HG03280 (cell line): ENCODE measurements at regions not wholly inside any gene's neighbourhood (a gene's known extent, or its start where the extent isn't known, plus 50 kb on each side); places are given as distances from the start of the nearest gene placed in this dataset.
"Not testable (repeated sequence)": the region's sequence is repeated elsewhere in the genome, so short reads cannot be mapped to it uniquely, and the experiment has no call there.

Source experiments
- ATAC-seq: cut with Tn5 transposase; IDR thresholded peaks from one replicate; pipeline ENCODE4 v1.9.1; 2021; ENCODE audit warnings: mild to moderate bottlenecking, moderate library complexity; ENCODE audit not compliant: unreplicated experiment

GRCh38 chr10:108629834-108630233 is 1293.5 kb downstream of the XPNPEP1 start:
- ATAC-seq: no peak

GRCh38 chr10:108624052-108624451 is 1299.3 kb downstream of the XPNPEP1 start:
- ATAC-seq: no peak

- no peak for ATAC-seq
These were observed 1302.3 kb downstream of the XPNPEP1 start for GRCh38 chr10:108620821-108621534.

- no peak for ATAC-seq
These were observed 1306.6 kb downstream of the XPNPEP1 start for GRCh38 chr10:108616559-108617285.

GRCh38 chr10:108615576-108616320 is 1307.6 kb downstream of the XPNPEP1 start:
- no peak for ATAC-seq

- ATAC-seq: no peak
These were observed 1310.8 kb downstream of the XPNPEP1 start for GRCh38 chr10:108612485-108612884.

GRCh38 chr10:108608860-108609259 is 1314.5 kb downstream of the XPNPEP1 start:
- ATAC-seq: no peak

- no peak for ATAC-seq
These were observed 1321.5 kb downstream of the XPNPEP1 start for GRCh38 chr10:108601851-108602250.

GRCh38 chr10:108600511-108600910 is 1322.8 kb downstream of the XPNPEP1 start:
- not testable (repeated sequence) for ATAC-seq

- ATAC-seq: not testable (repeated sequence)
These were observed 1324.0 kb downstream of the XPNPEP1 start for GRCh38 chr10:108599317-108599716.

- ATAC-seq: no peak
These were observed 1324.5 kb downstream of the XPNPEP1 start for GRCh38 chr10:108598831-108599230.

- ATAC-seq: no peak
These were observed 1325.0 kb downstream of the XPNPEP1 start for GRCh38 chr10:108598320-108598695.

GRCh38 chr10:108597657-108598319 is 1325.5 kb downstream of the XPNPEP1 start:
- ATAC-seq: no peak

GRCh38 chr10:108597031-108597430 is 1326.3 kb downstream of the XPNPEP1 start:
- ATAC-seq: no peak

GRCh38 chr10:108592956-108593355 is 1330.4 kb downstream of the XPNPEP1 start:
- no peak for ATAC-seq

GRCh38 chr10:108591417-108591816 is 1331.9 kb downstream of the XPNPEP1 start:
- ATAC-seq: no peak

- ATAC-seq: no peak
These were observed 1336.9 kb downstream of the XPNPEP1 start for GRCh38 chr10:108586424-108586823.

GRCh38 chr10:108583877-108584276 is 1339.4 kb downstream of the XPNPEP1 start:
- ATAC-seq: no peak

- ATAC-seq: no peak
These were observed 1340.4 kb downstream of the XPNPEP1 start for GRCh38 chr10:108582888-108583287.

GRCh38 chr10:108582387-108582786 is 1340.9 kb downstream of the XPNPEP1 start:
- no peak for ATAC-seq

GRCh38 chr10:108578258-108578657 is 1345.1 kb downstream of the XPNPEP1 start:
- no peak for ATAC-seq
